Panc1 (cell line): ENCODE measurements at regions not wholly inside any gene's neighbourhood (a gene's known extent, or its start where the extent isn't known, plus 50 kb on each side); places are given as distances from the start of the nearest gene placed in this dataset.

Source experiments
- ATAC-seq: fragments of 200-7000 bp; cut with Tn5 transposase; 2 replicates; pipeline ENCODE4 v1.9.1; 2020; ENCODE audit warnings: mild to moderate bottlenecking, moderate library complexity
- BruUV-seq: library from RNA; stranded (reverse); fragments of 400-500 nt; replicated peaks from 2 replicates; lab custom pipeline; 2021; lab: Mats Ljungman, UMichigan
- CTCF ChIA-PET: fragments of 300-600 bp; sonication (Branson Sonifier 250); formaldehyde crosslinking; loops from one replicate; lab custom pipeline; 2022; ENCODE audit warnings: antibody characterized with exemption; lab: Charles Lee
- POLR2A ChIA-PET: fragments of 300-600 bp; sonication (Branson Sonifier 250); formaldehyde crosslinking; loops from one replicate; lab custom pipeline; 2022; ENCODE audit warnings: antibody characterized with exemption; lab: Charles Lee
- DNase-seq: peaks from one replicate; pipeline ENCODE4 v3.0.0-alpha.2; 2010; ENCODE audit warnings: low read depth, low spot score
- H3K27ac ChIP-seq: 2 replicates; pipeline ENCODE4 v1.5.1; 2011; ENCODE audit warnings: mild to moderate bottlenecking, low read length, inconsistent platforms
- H3K27me3 ChIP-seq: fragments of 200-500 bp; sonication (Bioruptor generic); 2 replicates; pipeline ENCODE4 v1.6.0; 2014; ENCODE audit warnings: low read length, inconsistent platforms; ENCODE audit not compliant: control insufficient read depth, insufficient read depth
- H3K36me3 ChIP-seq: fragments of 200-500 bp; sonication (Bioruptor generic); 2 replicates; pipeline ENCODE4 v1.5.1; 2014; ENCODE audit warnings: inconsistent platforms, mild to moderate bottlenecking, low read length, moderate library complexity; ENCODE audit not compliant: control insufficient read depth, insufficient read depth
- H3K4me1 ChIP-seq: 2 replicates; pipeline ENCODE4 v1.5.1; 2011; ENCODE audit warnings: inconsistent platforms, mild to moderate bottlenecking, low read length, moderate library complexity; ENCODE audit not compliant: control insufficient read depth, insufficient read depth
- H3K4me3 ChIP-seq, 2 experiments: 2 replicates each; pipeline ENCODE4 v1.5.1; 2011 to 2012; ENCODE audit warnings: low read depth in 2 of 2, low read length in 2 of 2, mild to moderate bottlenecking in 2 of 2, inconsistent platforms in 1 of 2, moderate library complexity in 1 of 2
- H3K9me3 ChIP-seq: fragments of 200-500 bp; sonication (Bioruptor generic); 2 replicates; pipeline ENCODE4 v1.5.1; 2014; ENCODE audit warnings: low read depth, mild to moderate bottlenecking, inconsistent platforms, low read length, moderate library complexity; ENCODE audit not compliant: control insufficient read depth, insufficient read depth
- POLR2AphosphoS5 ChIP-seq: IDR thresholded peaks from 2 replicates; pipeline ENCODE4 v1.6.1; 2012; ENCODE audit warnings: mild to moderate bottlenecking, low read depth, low read length, moderate library complexity
- SIN3A ChIP-seq: IDR thresholded peaks from 2 replicates; pipeline ENCODE4 v1.6.1; 2012; ENCODE audit warnings: low read depth, mild to moderate bottlenecking, low read length, moderate library complexity, borderline replicate concordance; ENCODE audit not compliant: insufficient read depth
- TCF7L2 ChIP-seq: IDR thresholded peaks from 2 replicates; pipeline ENCODE4 v1.6.1; 2011; ENCODE audit warnings: mild to moderate bottlenecking, low read depth, low read length, inconsistent platforms
- in situ Hi-C: cut with HindIII; loops from 2 replicates; pipeline ENCODE4 v1.10.0; 2016; ENCODE audit warnings: low sequenced_read_pairs, low pct_unique_long_range_greater_than_20kb
- intact Hi-C: fragments of 100-400 bp; cut with micrococcal nuclease; formaldehyde crosslinking; loops from one replicate; pipeline ENCODE4 v1.10.0; 2022; ENCODE audit not compliant: unreplicated experiment
- TF ChIP-seq, protein P1 (sequence below), 2 experiments: IDR thresholded peaks; 2 replicates each; pipeline ENCODE4 v1.6.1; 2011 to 2012; ENCODE audit warnings: low read depth in 2 of 2, control low read depth in 1 of 2, low read length in 1 of 2, mild to moderate bottlenecking in 1 of 2, moderate library complexity in 1 of 2; ENCODE audit not compliant: insufficient read depth in 1 of 2
- TF ChIP-seq, protein P2 (sequence below): fragments of 450-650 bp; IDR thresholded peaks from 2 replicates; pipeline ENCODE4 v1.5.1; 2017; ENCODE audit warnings: mild to moderate bottlenecking

DNA sequence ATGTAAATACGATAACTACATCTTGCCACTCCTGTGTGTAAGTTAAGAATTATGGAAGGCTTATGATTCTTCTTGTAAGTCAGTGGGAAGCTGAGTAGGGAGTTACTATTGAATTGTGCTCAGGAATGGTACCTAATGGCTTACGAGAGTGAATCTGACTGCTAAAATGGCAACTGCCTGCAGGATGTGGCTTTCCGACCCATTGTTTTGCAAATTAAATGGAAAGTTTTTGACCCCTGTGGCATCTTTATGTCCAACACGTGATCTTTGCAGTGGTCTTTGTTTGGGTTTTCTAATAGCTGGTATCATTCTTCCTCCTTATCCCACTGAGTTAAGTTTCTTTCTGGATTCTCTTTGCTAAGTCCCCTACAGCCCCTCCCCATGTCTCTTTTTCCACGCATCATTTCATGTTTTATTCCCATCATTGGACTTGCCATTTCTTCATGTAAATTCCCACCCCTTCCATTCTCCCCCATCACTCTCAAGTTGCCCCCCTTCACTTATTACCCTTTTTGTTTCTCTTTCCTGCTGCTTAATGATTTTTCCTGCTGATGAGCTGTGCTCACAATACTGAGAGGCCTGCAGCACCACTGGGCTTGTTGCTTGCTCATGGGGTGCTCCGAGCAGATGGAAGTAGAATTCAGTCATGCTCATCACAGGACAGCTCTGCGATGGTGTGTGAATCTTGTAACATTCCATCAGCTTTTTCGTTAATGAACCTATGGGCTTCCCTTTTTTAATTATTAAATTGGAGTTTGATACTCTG lies 428.2 kb upstream of the IL12A start:
- Histone ChIP-seq H3K4me3 (no peak overlapping the region), H3K36me3 (no peaks in the 10 kb centered on the region), H3K4me1 (no peaks in the 10 kb centered on the region), H3K27me3 (no peaks in the 10 kb centered on the region; the same call in 1 of the 2 replicates), H3K27ac (no peak overlapping the region), H3K9me3 (no peaks in the 10 kb centered on the region)
- no peak for ATAC-seq
- TF ChIP-seq POLR2AphosphoS5 (no peak), TCF7L2 (no peak), SIN3A (no peak)
- TF ChIP-seq, protein P1, sequence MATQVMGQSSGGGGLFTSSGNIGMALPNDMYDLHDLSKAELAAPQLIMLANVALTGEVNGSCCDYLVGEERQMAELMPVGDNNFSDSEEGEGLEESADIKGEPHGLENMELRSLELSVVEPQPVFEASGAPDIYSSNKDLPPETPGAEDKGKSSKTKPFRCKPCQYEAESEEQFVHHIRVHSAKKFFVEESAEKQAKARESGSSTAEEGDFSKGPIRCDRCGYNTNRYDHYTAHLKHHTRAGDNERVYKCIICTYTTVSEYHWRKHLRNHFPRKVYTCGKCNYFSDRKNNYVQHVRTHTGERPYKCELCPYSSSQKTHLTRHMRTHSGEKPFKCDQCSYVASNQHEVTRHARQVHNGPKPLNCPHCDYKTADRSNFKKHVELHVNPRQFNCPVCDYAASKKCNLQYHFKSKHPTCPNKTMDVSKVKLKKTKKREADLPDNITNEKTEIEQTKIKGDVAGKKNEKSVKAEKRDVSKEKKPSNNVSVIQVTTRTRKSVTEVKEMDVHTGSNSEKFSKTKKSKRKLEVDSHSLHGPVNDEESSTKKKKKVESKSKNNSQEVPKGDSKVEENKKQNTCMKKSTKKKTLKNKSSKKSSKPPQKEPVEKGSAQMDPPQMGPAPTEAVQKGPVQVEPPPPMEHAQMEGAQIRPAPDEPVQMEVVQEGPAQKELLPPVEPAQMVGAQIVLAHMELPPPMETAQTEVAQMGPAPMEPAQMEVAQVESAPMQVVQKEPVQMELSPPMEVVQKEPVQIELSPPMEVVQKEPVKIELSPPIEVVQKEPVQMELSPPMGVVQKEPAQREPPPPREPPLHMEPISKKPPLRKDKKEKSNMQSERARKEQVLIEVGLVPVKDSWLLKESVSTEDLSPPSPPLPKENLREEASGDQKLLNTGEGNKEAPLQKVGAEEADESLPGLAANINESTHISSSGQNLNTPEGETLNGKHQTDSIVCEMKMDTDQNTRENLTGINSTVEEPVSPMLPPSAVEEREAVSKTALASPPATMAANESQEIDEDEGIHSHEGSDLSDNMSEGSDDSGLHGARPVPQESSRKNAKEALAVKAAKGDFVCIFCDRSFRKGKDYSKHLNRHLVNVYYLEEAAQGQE (IDR thresholded peaks at IDR 0.05; ENCODE audit: insufficient read depth in 1 of 2, low read depth in 2 of 2, low read length in 1 of 2) = no peak
- TF ChIP-seq, protein P2, sequence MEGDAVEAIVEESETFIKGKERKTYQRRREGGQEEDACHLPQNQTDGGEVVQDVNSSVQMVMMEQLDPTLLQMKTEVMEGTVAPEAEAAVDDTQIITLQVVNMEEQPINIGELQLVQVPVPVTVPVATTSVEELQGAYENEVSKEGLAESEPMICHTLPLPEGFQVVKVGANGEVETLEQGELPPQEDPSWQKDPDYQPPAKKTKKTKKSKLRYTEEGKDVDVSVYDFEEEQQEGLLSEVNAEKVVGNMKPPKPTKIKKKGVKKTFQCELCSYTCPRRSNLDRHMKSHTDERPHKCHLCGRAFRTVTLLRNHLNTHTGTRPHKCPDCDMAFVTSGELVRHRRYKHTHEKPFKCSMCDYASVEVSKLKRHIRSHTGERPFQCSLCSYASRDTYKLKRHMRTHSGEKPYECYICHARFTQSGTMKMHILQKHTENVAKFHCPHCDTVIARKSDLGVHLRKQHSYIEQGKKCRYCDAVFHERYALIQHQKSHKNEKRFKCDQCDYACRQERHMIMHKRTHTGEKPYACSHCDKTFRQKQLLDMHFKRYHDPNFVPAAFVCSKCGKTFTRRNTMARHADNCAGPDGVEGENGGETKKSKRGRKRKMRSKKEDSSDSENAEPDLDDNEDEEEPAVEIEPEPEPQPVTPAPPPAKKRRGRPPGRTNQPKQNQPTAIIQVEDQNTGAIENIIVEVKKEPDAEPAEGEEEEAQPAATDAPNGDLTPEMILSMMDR = no peak
- in situ Hi-C loops (no loop called here), intact Hi-C loops (no loop called here)
- BruUV-seq = no TSS peak
- ChIA-PET CTCF (no interaction called here), POLR2A (no interaction called here)
- no peak for DNase-seq

DNA sequence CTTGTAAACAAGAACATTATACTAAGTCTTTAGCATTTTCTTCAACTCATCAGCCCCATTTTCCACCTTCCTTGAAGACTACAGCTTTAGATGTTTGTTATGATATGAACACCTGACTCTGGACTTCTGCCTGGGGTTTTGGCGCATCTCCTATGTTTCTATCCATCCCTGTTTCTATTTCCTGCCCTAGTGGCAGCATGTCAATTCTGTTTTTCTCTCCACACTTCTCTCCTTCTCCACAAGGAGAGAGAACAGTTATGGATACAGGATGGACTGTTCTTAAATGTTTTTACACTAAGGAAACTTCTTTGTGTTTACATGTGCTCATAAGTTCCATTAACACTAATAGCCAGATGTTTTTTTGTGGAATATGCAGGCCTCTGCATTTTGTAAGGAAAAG lies 423.3 kb upstream of the IL12A start:
- TF ChIP-seq, protein P2 = no peak; the same call in 1 of the 2 replicates
- TF ChIP-seq, protein P1 (IDR thresholded peaks at IDR 0.05; ENCODE audit: insufficient read depth in 1 of 2, low read depth in 2 of 2, low read length in 1 of 2) = no peak
- TF ChIP-seq TCF7L2 (no peak), POLR2AphosphoS5 (no peak), SIN3A (no peak)
- Histone ChIP-seq H3K27me3 (no peaks in the 10 kb centered on the region), H3K36me3 (no peaks in the 10 kb centered on the region), H3K9me3 (no peaks in the 10 kb centered on the region), H3K4me3 (no peak overlapping the region), H3K4me1 (no peaks in the 10 kb centered on the region), H3K27ac (no peak overlapping the region)
- no TSS peak for BruUV-seq
- POLR2A ChIA-PET = no interaction called here
- DNase-seq (no peak), ATAC-seq (no peak)
- intact Hi-C loops = no loop called here
- CTCF ChIA-PET = no interaction called here
- in situ Hi-C loops = no loop called here
